Peyer's patch (tissue), 4 donors: ENCODE measurements at regions not wholly inside any gene's neighbourhood (a gene's known extent, or its start where the extent isn't known, plus 50 kb on each side); places are given as distances from the start of the nearest gene placed in this dataset.
A peak's percentile ranks its signal among the peaks of the same experiment; 100 is the strongest.

Experiments used
- DNase-seq, 3 donors: peaks; one replicate each; pipeline ENCODE4 v3.0.0-alpha.2; 2017 to 2019
- H3K27ac ChIP-seq, 4 donors: fragments of 200-600 bp; sonication (generic); one replicate each; pipeline ENCODE4 v1.5.1; 2016 to 2019
- H3K27me3 ChIP-seq, 2 donors: fragments of 200-600 bp; sonication (generic); one replicate each; pipeline ENCODE4 v1.5.1; 2019
- H3K36me3 ChIP-seq, 3 donors: fragments of 200-600 bp; sonication (generic); one replicate each; pipeline ENCODE4 v1.5.1; 2016 to 2019
- H3K4me1 ChIP-seq, 4 donors: fragments of 200-600 bp; sonication (generic); one replicate each; pipeline ENCODE4 v1.5.1; 2016 to 2019
- H3K4me3 ChIP-seq, 4 donors: fragments of 200-600 bp; sonication (generic); 1 replicate in 3 of 4; 2 replicates in 1 of 4; pipeline ENCODE4 v1.5.1; 2016 to 2019; ENCODE audit warnings: mild to moderate bottlenecking in 1 of 4
- H3K9me3 ChIP-seq, 4 donors: fragments of 200-600 bp; sonication (generic); one replicate each; pipeline ENCODE4 v1.5.1; 2016 to 2019; ENCODE audit warnings: mild to moderate bottlenecking in 1 of 4
- POLR2A ChIP-seq, 2 donors: fragments of 450-650 bp; IDR thresholded peaks; one replicate each; pipeline ENCODE4 v1.5.1; 2017; ENCODE audit warnings: antibody characterized with exemption in 2 of 2, mild to moderate bottlenecking in 2 of 2, moderate library complexity in 2 of 2
- TF ChIP-seq, protein P1 (sequence below), 6 experiments: fragments of 450-650 bp in 4 of 6; fragments of 200-600 bp in 2 of 6; sonication (generic) in 1 of 6; IDR thresholded peaks; one replicate each; pipeline ENCODE4 v1.5.1; 2017 to 2019; ENCODE audit warnings: antibody characterized with exemption in 6 of 6, mild to moderate bottlenecking in 3 of 6, moderate library complexity in 1 of 6

DNA sequence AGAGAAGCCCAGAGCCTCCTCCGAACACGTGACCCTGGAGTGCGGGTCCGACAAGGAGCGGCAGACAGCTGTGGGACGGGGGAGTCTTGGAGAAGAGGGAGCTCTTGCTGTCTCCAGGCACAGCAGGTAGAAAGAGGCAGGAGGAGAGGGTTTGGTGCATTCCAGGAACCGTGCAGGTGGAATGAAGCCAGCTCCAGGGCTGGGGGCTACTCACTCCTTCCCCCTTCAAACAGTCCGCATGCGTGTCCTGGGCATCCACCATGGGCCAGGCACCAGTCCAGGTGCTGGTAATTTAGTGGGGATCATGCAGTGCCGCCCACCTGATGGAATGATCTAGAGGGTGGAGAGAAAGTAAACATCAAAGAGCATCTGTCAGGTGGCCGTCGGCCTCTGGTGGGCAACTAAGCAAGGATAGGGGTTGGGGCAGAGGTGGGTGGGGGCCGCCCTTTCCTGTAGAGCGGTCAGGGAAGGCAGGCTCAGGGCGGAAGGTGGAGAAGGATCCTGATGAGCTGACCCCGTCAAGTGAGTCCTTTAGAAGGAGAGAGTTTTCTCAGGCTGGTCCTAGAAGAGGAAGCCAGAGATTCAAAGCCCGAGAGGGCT lies 850.0 kb downstream of the TBC1D22A start:
- no peak overlapping the region for H3K27ac ChIP-seq
- no peaks in the 10 kb centered on the region for H3K4me1 ChIP-seq
- H3K27me3 ChIP-seq, result no peaks in the 10 kb centered on the region
- H3K4me3 ChIP-seq, result no peak overlapping the region
- DNase-seq, result peak in 1 of 3 donors; percentile 37
- H3K9me3 ChIP-seq, result no peaks in the 10 kb centered on the region
- no peaks in the 10 kb centered on the region for H3K36me3 ChIP-seq
- TF ChIP-seq, protein P1, sequence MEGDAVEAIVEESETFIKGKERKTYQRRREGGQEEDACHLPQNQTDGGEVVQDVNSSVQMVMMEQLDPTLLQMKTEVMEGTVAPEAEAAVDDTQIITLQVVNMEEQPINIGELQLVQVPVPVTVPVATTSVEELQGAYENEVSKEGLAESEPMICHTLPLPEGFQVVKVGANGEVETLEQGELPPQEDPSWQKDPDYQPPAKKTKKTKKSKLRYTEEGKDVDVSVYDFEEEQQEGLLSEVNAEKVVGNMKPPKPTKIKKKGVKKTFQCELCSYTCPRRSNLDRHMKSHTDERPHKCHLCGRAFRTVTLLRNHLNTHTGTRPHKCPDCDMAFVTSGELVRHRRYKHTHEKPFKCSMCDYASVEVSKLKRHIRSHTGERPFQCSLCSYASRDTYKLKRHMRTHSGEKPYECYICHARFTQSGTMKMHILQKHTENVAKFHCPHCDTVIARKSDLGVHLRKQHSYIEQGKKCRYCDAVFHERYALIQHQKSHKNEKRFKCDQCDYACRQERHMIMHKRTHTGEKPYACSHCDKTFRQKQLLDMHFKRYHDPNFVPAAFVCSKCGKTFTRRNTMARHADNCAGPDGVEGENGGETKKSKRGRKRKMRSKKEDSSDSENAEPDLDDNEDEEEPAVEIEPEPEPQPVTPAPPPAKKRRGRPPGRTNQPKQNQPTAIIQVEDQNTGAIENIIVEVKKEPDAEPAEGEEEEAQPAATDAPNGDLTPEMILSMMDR (IDR thresholded peaks at IDR 0.05), result no peak
- TF ChIP-seq POLR2A (IDR thresholded peaks at IDR 0.05), result no peak

DNA sequence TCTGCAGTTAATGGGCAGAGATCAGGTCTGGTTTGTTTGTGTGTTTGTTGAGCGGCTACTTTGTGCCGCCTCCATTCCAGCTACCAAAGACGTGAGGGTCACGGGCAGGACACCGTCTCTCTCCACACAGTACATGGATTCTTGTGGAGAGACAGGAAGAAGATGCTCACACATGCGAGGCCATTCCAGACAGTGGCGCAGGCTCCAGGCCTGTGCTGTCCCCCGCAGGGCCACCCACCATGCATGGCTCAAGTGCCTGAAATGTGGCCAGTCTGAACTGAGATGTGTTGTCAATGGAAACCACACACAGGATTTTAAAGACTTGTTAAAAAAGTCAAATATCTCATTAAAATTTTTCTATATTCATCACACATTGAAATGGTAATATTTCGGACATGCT lies 848.3 kb downstream of the TBC1D22A start:
- TF ChIP-seq, protein P1 (IDR thresholded peaks at IDR 0.05), result no peak
- TF ChIP-seq POLR2A (IDR thresholded peaks at IDR 0.05), result no peak
- Histone ChIP-seq H3K9me3 (no peaks in the 10 kb centered on the region), H3K27ac (no peak overlapping the region), H3K4me3 (no peak overlapping the region), H3K27me3 (no peaks in the 10 kb centered on the region), H3K4me1 (no peaks in the 10 kb centered on the region), H3K36me3 (no peaks in the 10 kb centered on the region)
- DNase-seq, result no peak

DNA sequence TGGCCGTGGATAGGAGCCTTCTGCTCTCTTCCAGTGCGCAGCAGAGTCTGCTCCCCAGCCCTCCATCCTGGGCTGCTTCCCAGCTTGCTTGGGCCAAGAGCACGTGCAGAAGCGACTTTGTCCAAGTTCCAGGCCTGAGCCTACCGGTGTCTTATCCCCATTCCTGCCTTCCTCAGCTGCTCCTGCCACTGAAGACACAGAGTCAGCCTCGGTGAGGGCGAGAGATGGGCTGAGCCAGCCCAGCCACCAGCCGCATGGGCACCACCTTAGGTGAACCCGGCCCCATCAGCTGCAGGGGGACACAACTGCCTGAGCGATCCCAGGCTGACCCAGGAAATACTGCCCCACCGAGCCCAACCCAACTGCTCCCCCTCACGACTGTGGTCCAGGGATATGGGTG lies 847.8 kb downstream of the TBC1D22A start:
- Histone ChIP-seq H3K4me3 (no peak overlapping the region), H3K9me3 (no peaks in the 10 kb centered on the region), H3K27ac (no peak overlapping the region), H3K4me1 (no peaks in the 10 kb centered on the region), H3K36me3 (no peaks in the 10 kb centered on the region), H3K27me3 (no peaks in the 10 kb centered on the region)
- DNase-seq, result peak in 1 of 3 donors; percentile 37
- TF ChIP-seq, protein P1 (IDR thresholded peaks at IDR 0.05), result no peak
- no peak for TF ChIP-seq POLR2A (IDR thresholded peaks at IDR 0.05)

DNA sequence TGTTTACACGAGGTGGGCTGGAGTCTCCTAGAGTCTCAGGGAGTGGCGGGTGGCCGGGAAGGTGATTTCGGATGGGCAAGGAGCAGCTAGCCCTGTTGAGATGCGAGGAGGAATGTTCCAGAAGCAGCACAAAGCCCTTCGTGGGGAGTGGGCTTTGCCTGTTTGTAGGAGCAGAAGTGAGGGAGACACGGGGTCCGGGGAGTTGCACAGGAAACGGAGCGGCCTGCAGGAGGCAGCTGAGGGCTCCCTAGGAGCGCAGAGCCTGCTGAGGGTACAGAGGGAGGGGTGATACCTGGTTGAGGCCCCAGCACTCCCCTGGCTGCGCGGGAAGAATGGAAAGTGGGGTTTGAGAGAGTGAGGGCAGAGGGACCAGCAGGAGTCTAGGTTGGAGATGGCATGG lies 847.2 kb downstream of the TBC1D22A start:
- DNase-seq, result peak in 1 of 3 donors; percentile 19
- TF ChIP-seq, protein P1 (IDR thresholded peaks at IDR 0.05), result no peak
- no peak for TF ChIP-seq POLR2A (IDR thresholded peaks at IDR 0.05)
- Histone ChIP-seq H3K36me3 (no peaks in the 10 kb centered on the region), H3K4me1 (no peaks in the 10 kb centered on the region), H3K4me3 (no peak overlapping the region), H3K27me3 (no peaks in the 10 kb centered on the region), H3K9me3 (no peaks in the 10 kb centered on the region), H3K27ac (no peak overlapping the region)

DNA sequence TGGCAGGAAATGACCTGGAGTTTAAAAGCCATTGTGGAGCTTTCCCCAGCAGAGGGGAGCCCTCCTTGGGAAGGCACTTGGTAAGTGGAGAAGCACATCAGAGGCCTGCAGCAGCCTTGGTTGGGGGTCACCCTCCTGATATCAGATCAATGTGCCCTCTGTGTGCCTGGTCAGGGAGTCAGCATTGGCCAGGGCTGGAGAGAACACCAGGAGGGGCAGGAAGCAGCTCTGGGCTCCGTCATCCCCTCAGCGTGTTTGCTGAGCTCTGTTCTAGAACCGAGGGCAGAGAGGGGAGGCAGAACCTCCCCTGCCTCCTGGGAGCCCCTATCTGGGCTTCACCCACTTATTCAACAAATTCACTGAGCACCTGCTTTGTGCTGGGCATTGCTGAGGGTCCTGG lies 846.0 kb downstream of the TBC1D22A start:
- Histone ChIP-seq H3K27ac (no peak overlapping the region), H3K4me3 (no peak overlapping the region), H3K9me3 (no peaks in the 10 kb centered on the region), H3K27me3 (no peaks in the 10 kb centered on the region), H3K36me3 (no peaks in the 10 kb centered on the region), H3K4me1 (no peaks in the 10 kb centered on the region)
- DNase-seq, result peak in 1 of 3 donors; percentile 20
- TF ChIP-seq, protein P1 (IDR thresholded peaks at IDR 0.05), result no peak
- TF ChIP-seq POLR2A (IDR thresholded peaks at IDR 0.05), result no peak

DNA sequence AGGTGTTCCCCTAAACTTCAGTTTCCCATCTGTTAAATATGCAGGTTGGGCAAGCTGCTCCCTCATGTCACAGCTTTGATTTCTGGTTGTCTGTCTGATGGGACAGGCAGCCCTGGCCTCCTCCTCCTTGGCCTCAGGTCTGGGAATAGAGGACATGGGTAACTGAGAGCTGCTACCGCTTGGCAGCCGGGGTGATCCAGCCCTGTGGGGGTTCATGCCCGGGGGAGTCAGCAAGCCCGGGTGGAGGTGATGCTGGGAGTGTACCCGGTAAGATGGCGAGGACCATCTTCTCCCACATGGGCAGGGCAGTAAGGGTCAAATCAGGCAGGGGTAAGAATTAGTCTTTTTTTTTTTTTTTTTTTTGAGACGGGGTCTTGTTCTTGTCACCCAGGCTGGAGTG lies 845.0 kb downstream of the TBC1D22A start:
- no peak overlapping the region for H3K27ac ChIP-seq
- TF ChIP-seq, protein P1 (IDR thresholded peaks at IDR 0.05), result no peak
- TF ChIP-seq POLR2A (IDR thresholded peaks at IDR 0.05), result no peak
- no peaks in the 10 kb centered on the region for H3K27me3 ChIP-seq
- no peaks in the 10 kb centered on the region for H3K4me1 ChIP-seq
- DNase-seq, result peak in 2 of 3 donors; percentile 22 to 33
- no peaks in the 10 kb centered on the region for H3K9me3 ChIP-seq
- H3K36me3 ChIP-seq, result no peaks in the 10 kb centered on the region
- H3K4me3 ChIP-seq, result no peak overlapping the region
